Heart right ventricle (tissue), 16 donors: ENCODE measurements at regions not wholly inside any gene's neighbourhood (a gene's known extent, or its start where the extent isn't known, plus 50 kb on each side); places are given as distances from the start of the nearest gene placed in this dataset.

Source experiments
- ATAC-seq, 8 donors: fragments of 200-7000 bp; cut with Tn5 transposase; one replicate each; pipeline ENCODE4 v1.9.1; 2020; ENCODE audit warnings: mild to moderate bottlenecking in 8 of 8, moderate library complexity in 8 of 8, moderate number of reproducible peaks in 1 of 8
- DNase-seq, 2 donors: peaks; one replicate each; pipeline ENCODE4 v3.0.0-alpha.2; 2020
- H3K27ac ChIP-seq, 10 donors: fragments of 200-600 bp; sonication (generic) in 2 of 10; one replicate each; pipeline versions ENCODE4 v1.5.0 to v1.8.0; 2020 to 2022; ENCODE audit warnings: mild to moderate bottlenecking in 3 of 10
- H3K27me3 ChIP-seq, 7 donors: fragments of 200-600 bp; one replicate each; pipeline ENCODE4 v1.8.0; 2021 to 2022; ENCODE audit warnings: mild to moderate bottlenecking in 2 of 7
- H3K36me3 ChIP-seq, 9 donors: fragments of 200-600 bp; sonication (generic) in 1 of 9; one replicate each; pipeline versions ENCODE4 v1.5.0 to v1.8.0; 2020 to 2022; ENCODE audit warnings: mild to moderate bottlenecking in 2 of 9
- H3K4me1 ChIP-seq, 9 donors: fragments of 200-600 bp; sonication (generic) in 1 of 9; one replicate each; pipeline versions ENCODE4 v1.5.0 to v1.8.0; 2020 to 2022; ENCODE audit warnings: mild to moderate bottlenecking in 4 of 9
- H3K4me3 ChIP-seq, 10 donors: fragments of 200-600 bp; sonication (generic) in 2 of 10; one replicate each; pipeline versions ENCODE4 v1.5.0 to v1.8.0; 2020 to 2022; ENCODE audit warnings: mild to moderate bottlenecking in 7 of 10, moderate library complexity in 2 of 10
- H3K9me3 ChIP-seq, 11 donors: fragments of 200-600 bp in 10 of 11; sonication (generic) in 2 of 11; one replicate each; pipeline versions ENCODE4 v1.5.0 to v1.8.0; 2013 to 2022; ENCODE audit warnings: mild to moderate bottlenecking in 2 of 11, control low read depth in 1 of 11, moderate library complexity in 1 of 11
- WGBS, 2 donors: extraction: QIAGEN DNeasy Blood & Tissue Kit; methylation state at CpG; one replicate each; pipeline ENCODE4 v1.1.7; 2013; ENCODE audit warnings: inconsistent platforms in 1 of 2; 5-methylcytosine and 5-hydroxymethylcytosine counted together
- intact Hi-C, 10 donors: fragments of 100-400 bp; cut with DNase I; formaldehyde crosslinking; loops; one replicate each; pipeline versions ENCODE4 v1.11.1 to v1.14.2; 2022
- TF ChIP-seq, protein P1 (sequence below), 9 donors: fragments of 200-600 bp; sonication (generic) in 2 of 9; IDR thresholded peaks; one replicate each; pipeline versions ENCODE4 v1.5.0 to v1.8.0; 2021 to 2022; ENCODE audit warnings: antibody characterized with exemption in 9 of 9, mild to moderate bottlenecking in 5 of 9, moderate library complexity in 1 of 9
- donor health status: Arrhythmogenic right ventricular cardiomyopathy.
- donor health status: ischemic (EF 13 %, LVEDD 7.1; RV severe dilation, severe dysfunction).
- donor health status: healthy with polysubstance abuse.
- donor health status: DM: no; HTN: yes; CAD: no.
- donor health status: DM: no; HTN: no; CAD: no.
- donor health status: ischemic (EF 25% LVEDD 6.9; RV normal size, moderate dysfunction).
- donor health status: ischemic (EF 25% LVEDD 5.7; RV mildly dilated, moderate dysfunction).
- donor health status: healthy.
- donor health status: DM: yes; HTN: yes; CAD: no.
- donor health status: Ischemic cardiomyopathy.
- donor health status: ischemic (EF 35%, LVEDD 5.7; RV mildly dilated, moderate dysfunction).
- donor health status: nonischemic (EF 11% LVEDD 7.7; RV severe dilation, severe dysfunction).
- donor health status: DM: yes; HTN: yes; CAD: no.
- donor health status: PGD.
- donor health status: ischemic (EF 29% LVEDD 5.4; RV normal size, mild dysfunction).
- donor health status: nonischemic (EF 23%, LVEDD 6.1; RV moderate dilation, normal function).

- ATAC-seq (no peak), DNase-seq (no peak)
- H3K27me3 ChIP-seq, result no peaks in the 10 kb centered on the region
- TF ChIP-seq, protein P1, sequence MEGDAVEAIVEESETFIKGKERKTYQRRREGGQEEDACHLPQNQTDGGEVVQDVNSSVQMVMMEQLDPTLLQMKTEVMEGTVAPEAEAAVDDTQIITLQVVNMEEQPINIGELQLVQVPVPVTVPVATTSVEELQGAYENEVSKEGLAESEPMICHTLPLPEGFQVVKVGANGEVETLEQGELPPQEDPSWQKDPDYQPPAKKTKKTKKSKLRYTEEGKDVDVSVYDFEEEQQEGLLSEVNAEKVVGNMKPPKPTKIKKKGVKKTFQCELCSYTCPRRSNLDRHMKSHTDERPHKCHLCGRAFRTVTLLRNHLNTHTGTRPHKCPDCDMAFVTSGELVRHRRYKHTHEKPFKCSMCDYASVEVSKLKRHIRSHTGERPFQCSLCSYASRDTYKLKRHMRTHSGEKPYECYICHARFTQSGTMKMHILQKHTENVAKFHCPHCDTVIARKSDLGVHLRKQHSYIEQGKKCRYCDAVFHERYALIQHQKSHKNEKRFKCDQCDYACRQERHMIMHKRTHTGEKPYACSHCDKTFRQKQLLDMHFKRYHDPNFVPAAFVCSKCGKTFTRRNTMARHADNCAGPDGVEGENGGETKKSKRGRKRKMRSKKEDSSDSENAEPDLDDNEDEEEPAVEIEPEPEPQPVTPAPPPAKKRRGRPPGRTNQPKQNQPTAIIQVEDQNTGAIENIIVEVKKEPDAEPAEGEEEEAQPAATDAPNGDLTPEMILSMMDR (IDR thresholded peaks at IDR 0.05), result no peak
- no peak overlapping the region for H3K4me3 ChIP-seq
- no peaks in the 10 kb centered on the region for H3K4me1 ChIP-seq
- no peak overlapping the region for H3K27ac ChIP-seq
- no peaks in the 10 kb centered on the region for H3K36me3 ChIP-seq
- H3K9me3 ChIP-seq, result no peaks in the 10 kb centered on the region
- intact Hi-C loops, result no loop called here
- WGBS, 2 donors, result 73% methylated on average over 2 of the region's 2 CpGs
These were observed 462.7 kb upstream of the CDH20 start for GRCh38 chr18:60870261-60871153.

DNA sequence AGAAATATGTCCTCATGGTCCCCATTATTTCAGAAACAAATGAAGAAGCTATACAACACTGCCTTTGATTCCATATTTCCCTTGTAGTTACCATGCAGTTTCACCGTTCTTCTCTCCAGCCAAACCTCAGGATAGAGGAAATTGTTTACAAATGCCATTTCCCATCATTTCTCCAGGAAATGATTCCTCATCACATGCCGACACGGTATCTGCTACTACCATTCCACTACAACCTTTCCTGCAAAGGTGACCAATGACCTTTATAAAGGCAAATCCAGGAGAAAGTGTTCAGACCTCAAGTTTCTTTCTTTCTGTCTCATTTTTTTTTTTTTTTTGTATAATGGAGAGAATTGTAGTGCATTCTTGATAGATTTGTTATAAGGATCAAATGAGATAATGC is 460.8 kb upstream of the CDH20 start:
- H3K36me3 ChIP-seq, result no peaks in the 10 kb centered on the region
- ATAC-seq, result no peak
- no peak for DNase-seq
- intact Hi-C loops, result no loop called here
- no peaks in the 10 kb centered on the region for H3K9me3 ChIP-seq
- no peak overlapping the region for H3K27ac ChIP-seq
- no peaks in the 10 kb centered on the region for H3K4me1 ChIP-seq
- TF ChIP-seq, protein P1 (IDR thresholded peaks at IDR 0.05), result no peak
- H3K4me3 ChIP-seq, result no peak overlapping the region
- 72 to 77% methylated on average over 3 of the region's 3 CpGs for WGBS, 2 donors
- no peaks in the 10 kb centered on the region for H3K27me3 ChIP-seq

DNA sequence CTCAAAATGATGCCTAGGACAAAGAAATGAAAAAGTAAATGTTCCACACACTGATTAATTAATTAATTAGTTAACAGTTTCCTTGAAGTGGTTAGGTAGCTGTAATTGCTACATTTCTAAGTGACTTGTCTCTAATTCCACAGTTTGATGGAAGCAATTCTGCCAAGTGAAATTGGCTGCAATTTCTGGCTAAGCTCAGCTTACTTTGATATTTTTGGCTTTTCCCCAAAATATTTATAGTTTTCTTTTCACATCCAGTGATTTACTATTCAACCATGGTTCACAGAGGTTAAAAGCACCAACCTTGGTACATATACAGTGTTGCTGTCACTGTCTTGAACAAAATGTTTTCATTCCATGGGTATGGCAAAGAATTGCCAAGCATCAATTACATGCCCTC is 459.5 kb upstream of the CDH20 start:
- Histone ChIP-seq H3K4me3 (no peak overlapping the region), H3K9me3 (no peaks in the 10 kb centered on the region), H3K36me3 (no peaks in the 10 kb centered on the region), H3K4me1 (no peaks in the 10 kb centered on the region), H3K27me3 (no peaks in the 10 kb centered on the region), H3K27ac (no peak overlapping the region)
- intact Hi-C loops, result no loop called here
- no peak for ATAC-seq
- TF ChIP-seq, protein P1 (IDR thresholded peaks at IDR 0.05), result no peak
- DNase-seq, result no peak

- DNase-seq (no peak), ATAC-seq (no peak)
- 85 to 88% methylated on average over 6 of the region's 6 CpGs for WGBS, 2 donors
- TF ChIP-seq, protein P1 (IDR thresholded peaks at IDR 0.05), result no peak
- no peak overlapping the region for H3K4me3 ChIP-seq
- H3K36me3 ChIP-seq, result no peaks in the 10 kb centered on the region
- intact Hi-C loops, result no loop called here
- no peaks in the 10 kb centered on the region for H3K9me3 ChIP-seq
- no peaks in the 10 kb centered on the region for H3K27me3 ChIP-seq
- H3K4me1 ChIP-seq, result no peaks in the 10 kb centered on the region
- H3K27ac ChIP-seq, result no peak overlapping the region
These were observed 457.2 kb upstream of the CDH20 start for GRCh38 chr18:60875957-60876507.
